Endothelial cell of umbilical vein (primary cell): ENCODE measurements at regions not wholly inside any gene's neighbourhood (a gene's known extent, or its start where the extent isn't known, plus 50 kb on each side); places are given as distances from the start of the nearest gene placed in this dataset.

Source experiments
- BruUV-seq: library from RNA; stranded (reverse); fragments of 400-500 nt; replicated peaks from 2 replicates; lab custom pipeline; 2021; lab: Mats Ljungman, UMichigan
- CTCF ChIA-PET: fragments of 300-600, 350-600 bp; sonication (Branson Sonifier 250); formaldehyde crosslinking; loops from one replicate; lab custom pipeline; 2021; ENCODE audit warnings: antibody characterized with exemption, inconsistent platforms; lab: Charles Lee
- POLR2A ChIA-PET: fragments of 300-600, 350-600 bp; sonication (Branson Sonifier 250); formaldehyde crosslinking; loops from one replicate; lab custom pipeline; 2021; ENCODE audit warnings: antibody characterized with exemption, inconsistent platforms; lab: Charles Lee
- DNase-seq: peaks from one replicate; pipeline ENCODE4 v3.0.0-alpha.2; 2011; ENCODE audit warnings: low read depth, low spot score
- FAIRE-seq: peaks from 2 replicates; lab custom pipeline; 2011; peaks lifted over from hg19 to GRCh38; lab: Jason Lieb, UNC
- H2AFZ ChIP-seq: 2 replicates; pipeline ENCODE4 v1.6.0; 2012; ENCODE audit warnings: low read depth, low read length, control low read depth, inconsistent platforms
- H3K27ac ChIP-seq: 2 replicates; pipeline ENCODE4 v1.5.1; 2011; ENCODE audit warnings: low read depth, mild to moderate bottlenecking, control low read depth, low read length, moderate library complexity; ENCODE audit not compliant: insufficient read depth
- H3K27me3 ChIP-seq, 2 experiments: 2 replicates each; pipeline versions ENCODE4 v1.6.0 to v1.6.1; 2011; ENCODE audit warnings: low read length in 2 of 2, mixed read lengths in 1 of 2; ENCODE audit not compliant: control insufficient read depth in 2 of 2, insufficient read depth in 2 of 2
- H3K36me3 ChIP-seq, 2 experiments: 2 replicates in 1 of 2; 3 replicates in 1 of 2; pipeline ENCODE4 v1.5.1; 2011; ENCODE audit warnings: low read length in 2 of 2, mild to moderate bottlenecking in 1 of 2, moderate library complexity in 1 of 2; ENCODE audit not compliant: control insufficient read depth in 2 of 2, insufficient read depth in 2 of 2; ENCODE audit errors: extremely low read depth in 1 of 2
- H3K4me1 ChIP-seq: 3 replicates; pipeline ENCODE4 v1.5.1; 2011; ENCODE audit warnings: mild to moderate bottlenecking, low read length; ENCODE audit not compliant: control insufficient read depth, insufficient read depth; ENCODE audit errors: extremely low read depth
- H3K4me2 ChIP-seq: 2 replicates; pipeline ENCODE4 v1.6.1; 2011; ENCODE audit warnings: low read length, control low read depth, mixed read lengths; ENCODE audit not compliant: insufficient read depth
- H3K4me3 ChIP-seq, 3 experiments: fragments of 200-600 bp in 1 of 3; sonication (generic), shearing (Covaris generic) in 1 of 3; replicated peaks in 1 of 3; 2 replicates each; pipeline ENCODE4 v1.5.1; 2011 to 2016; ENCODE audit warnings: control low read depth in 3 of 3, low read length in 3 of 3, mild to moderate bottlenecking in 2 of 3, inconsistent platforms in 1 of 3, low read depth in 1 of 3, moderate library complexity in 1 of 3; ENCODE audit not compliant: insufficient read depth in 1 of 3
- H3K79me2 ChIP-seq: 2 replicates; pipeline ENCODE4 v1.6.0; 2012; ENCODE audit warnings: low read length, inconsistent platforms; ENCODE audit not compliant: control insufficient read depth, insufficient read depth
- H3K9ac ChIP-seq: replicated peaks from 2 replicates; pipeline ENCODE3; 2011; ENCODE audit warnings: low read length, control low read depth; ENCODE audit not compliant: insufficient read depth; ENCODE audit errors: extremely low read depth
- H3K9me1 ChIP-seq: replicated peaks from 3 replicates; pipeline ENCODE4 v1.6.0; 2011; ENCODE audit warnings: mild to moderate bottlenecking, low read length; ENCODE audit not compliant: control insufficient read depth, insufficient read depth; ENCODE audit errors: extremely low read depth
- H3K9me3 ChIP-seq: replicated peaks from 2 replicates; pipeline ENCODE4 v1.5.1; 2012; ENCODE audit warnings: low read length, inconsistent platforms; ENCODE audit not compliant: control insufficient read depth, insufficient read depth
- H4K20me1 ChIP-seq: replicated peaks from 2 replicates; pipeline ENCODE3; 2011; ENCODE audit warnings: mild to moderate bottlenecking, low read length; ENCODE audit not compliant: control insufficient read depth, insufficient read depth; ENCODE audit errors: extremely low read depth
- EZH2 ChIP-seq: IDR thresholded peaks from 2 replicates; pipeline ENCODE4 v1.6.1; 2012; ENCODE audit warnings: borderline replicate concordance, low read depth, mild to moderate bottlenecking, moderate library complexity, low read length, inconsistent platforms; ENCODE audit not compliant: severe bottlenecking
- FOS ChIP-seq: IDR thresholded peaks from 2 replicates; pipeline ENCODE4 v1.6.1; 2011; ENCODE audit warnings: mild to moderate bottlenecking, low read length, moderate library complexity, borderline replicate concordance; ENCODE audit not compliant: insufficient read depth
- GATA2 ChIP-seq: IDR thresholded peaks from 2 replicates; pipeline ENCODE4 v1.7.0; 2011; ENCODE audit warnings: low read depth, mild to moderate bottlenecking, moderate library complexity, mixed read lengths, low read length; ENCODE audit not compliant: insufficient read length, insufficient read depth
- JUN ChIP-seq: IDR thresholded peaks from 2 replicates; pipeline ENCODE4 v1.6.1; 2011; ENCODE audit warnings: borderline replicate concordance, low read depth; ENCODE audit not compliant: insufficient read length, insufficient read depth
- MYC ChIP-seq: IDR thresholded peaks from one replicate; pipeline ENCODE4 v1.6.1; 2011; ENCODE audit warnings: mild to moderate bottlenecking, low read depth, low read length
- POLR2A ChIP-seq: IDR thresholded peaks from 2 replicates; pipeline ENCODE4 v1.6.1; 2012; ENCODE audit warnings: low read depth, mild to moderate bottlenecking, control low read depth, low read length
- POLR2AphosphoS5 ChIP-seq: IDR thresholded peaks from 2 replicates; pipeline ENCODE4 v1.6.1; 2012; ENCODE audit warnings: low read depth, mild to moderate bottlenecking, control low read depth, low read length, moderate library complexity; ENCODE audit not compliant: insufficient read depth
- dilution Hi-C: fragments of 300-500 bp; cut with MboI; formaldehyde crosslinking; loops from one replicate; pipeline ENCODE4 v1.15.0; 2019; ENCODE audit warnings: low sequenced_read_pairs; ENCODE audit not compliant: extremely low pct_ligation_motif_present
- intact Hi-C: fragments of 100-400 bp; cut with micrococcal nuclease; formaldehyde crosslinking; loops from one replicate; pipeline ENCODE4 v1.10.0; 2022
- TF ChIP-seq, protein P1 (sequence below): IDR thresholded peaks from 2 replicates; pipeline ENCODE4 v1.6.1; 2011; ENCODE audit not compliant: insufficient read depth, insufficient read length
- TF ChIP-seq, protein P2 (sequence below), 2 donors: IDR thresholded peaks; 1 replicate in 1 of 2; 2 replicates in 1 of 2; pipeline ENCODE4 v1.5.1; 2011; ENCODE audit warnings: low read length in 2 of 2, mild to moderate bottlenecking in 2 of 2, moderate library complexity in 2 of 2, control low read depth in 1 of 2, inconsistent platforms in 1 of 2, low read depth in 1 of 2; ENCODE audit not compliant: insufficient read depth in 1 of 2; ENCODE audit errors: extremely low read depth in 1 of 2

DNA sequence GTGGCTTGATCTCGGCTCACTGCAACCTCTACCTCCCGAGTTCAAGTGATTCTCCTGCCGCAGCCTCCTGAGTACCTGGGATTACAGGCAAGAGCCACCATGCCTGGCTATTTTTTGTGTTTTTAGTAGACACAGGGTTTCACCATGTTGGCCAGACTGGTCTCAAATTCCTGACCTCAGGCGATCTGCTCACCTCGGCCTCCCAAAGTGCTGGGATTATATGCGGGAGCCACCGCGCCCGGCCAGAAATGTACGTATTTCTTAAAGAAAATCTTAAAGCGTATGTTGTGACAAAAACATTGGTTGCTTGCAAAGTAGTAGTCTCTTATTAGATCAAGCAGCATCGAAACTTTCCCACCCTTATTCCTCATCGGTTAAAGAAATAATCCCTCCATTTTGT is 748.9 kb upstream of the NR2F2 start:
- FAIRE-seq = no peak

More for the DNA sequence above, 748.9 kb upstream of the NR2F2 start:
- Histone ChIP-seq H4K20me1 (no peaks in the 10 kb centered on the region), H3K4me2 (no peak overlapping the region), H3K4me3 (no peak overlapping the region), H2AFZ (no peak overlapping the region), H3K9ac (no peak overlapping the region), H3K4me1 (peaks cover 6% of the 10 kb centered on the region), H3K9me3 (no peaks in the 10 kb centered on the region), H3K9me1 (no peaks in the 10 kb centered on the region), H3K27ac (no peak overlapping the region), H3K36me3 (no peaks in the 10 kb centered on the region), H3K27me3 (no peaks in the 10 kb centered on the region), H3K79me2 (no peaks in the 10 kb centered on the region)
- intact Hi-C loops (no loop called here), dilution Hi-C loops (no loop called here)
- TF ChIP-seq FOS (no peak), POLR2AphosphoS5 (no peak), POLR2A (no peak), EZH2 (no peak), JUN (no peak), MYC (no peak), GATA2 (no peak)
- TF ChIP-seq, protein P1, sequence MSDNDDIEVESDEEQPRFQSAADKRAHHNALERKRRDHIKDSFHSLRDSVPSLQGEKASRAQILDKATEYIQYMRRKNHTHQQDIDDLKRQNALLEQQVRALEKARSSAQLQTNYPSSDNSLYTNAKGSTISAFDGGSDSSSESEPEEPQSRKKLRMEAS = no peak
- TF ChIP-seq, protein P2, sequence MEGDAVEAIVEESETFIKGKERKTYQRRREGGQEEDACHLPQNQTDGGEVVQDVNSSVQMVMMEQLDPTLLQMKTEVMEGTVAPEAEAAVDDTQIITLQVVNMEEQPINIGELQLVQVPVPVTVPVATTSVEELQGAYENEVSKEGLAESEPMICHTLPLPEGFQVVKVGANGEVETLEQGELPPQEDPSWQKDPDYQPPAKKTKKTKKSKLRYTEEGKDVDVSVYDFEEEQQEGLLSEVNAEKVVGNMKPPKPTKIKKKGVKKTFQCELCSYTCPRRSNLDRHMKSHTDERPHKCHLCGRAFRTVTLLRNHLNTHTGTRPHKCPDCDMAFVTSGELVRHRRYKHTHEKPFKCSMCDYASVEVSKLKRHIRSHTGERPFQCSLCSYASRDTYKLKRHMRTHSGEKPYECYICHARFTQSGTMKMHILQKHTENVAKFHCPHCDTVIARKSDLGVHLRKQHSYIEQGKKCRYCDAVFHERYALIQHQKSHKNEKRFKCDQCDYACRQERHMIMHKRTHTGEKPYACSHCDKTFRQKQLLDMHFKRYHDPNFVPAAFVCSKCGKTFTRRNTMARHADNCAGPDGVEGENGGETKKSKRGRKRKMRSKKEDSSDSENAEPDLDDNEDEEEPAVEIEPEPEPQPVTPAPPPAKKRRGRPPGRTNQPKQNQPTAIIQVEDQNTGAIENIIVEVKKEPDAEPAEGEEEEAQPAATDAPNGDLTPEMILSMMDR (IDR thresholded peaks at IDR 0.05; ENCODE audit: extremely low read depth in 1 of 2, insufficient read depth in 1 of 2, low read depth in 1 of 2, low read length in 2 of 2) = no peak
- no TSS peak for BruUV-seq
- no peak for DNase-seq
- ChIA-PET POLR2A (no interaction called here), CTCF (no interaction called here)
